Uterus (tissue), 3 donors: ENCODE measurements at regions not wholly inside any gene's neighbourhood (a gene's known extent, or its start where the extent isn't known, plus 50 kb on each side); places are given as distances from the start of the nearest gene placed in this dataset.

Experiments
- DNase-seq, 2 donors: peaks; one replicate each; pipeline ENCODE4 v3.0.0-alpha.2; 2019 to 2020
- H3K27ac ChIP-seq, 2 donors: fragments of 200-600 bp; sonication (generic); 1 replicate in 1 of 2; 2 replicates in 1 of 2; pipeline ENCODE4 v1.5.1; 2016 to 2018
- H3K27me3 ChIP-seq, 2 donors: fragments of 200-600 bp; sonication (generic); one replicate each; pipeline ENCODE4 v1.5.1; 2018 to 2019; ENCODE audit warnings: control low read depth in 1 of 2
- H3K36me3 ChIP-seq, 2 donors: fragments of 200-600 bp; sonication (generic); one replicate each; pipeline ENCODE4 v1.5.1; 2019; ENCODE audit warnings: control low read depth in 1 of 2
- H3K4me1 ChIP-seq, 2 donors: fragments of 200-600 bp; sonication (generic); one replicate each; pipeline ENCODE4 v1.5.1; 2018 to 2019; ENCODE audit warnings: control low read depth in 1 of 2
- H3K4me3 ChIP-seq, 2 donors: fragments of 200-600 bp; sonication (generic); 1 replicate in 1 of 2; 2 replicates in 1 of 2; pipeline ENCODE4 v1.5.1; 2018 to 2019; ENCODE audit warnings: mild to moderate bottlenecking in 1 of 2
- H3K9me3 ChIP-seq, 2 donors: fragments of 200-600 bp; sonication (generic); one replicate each; pipeline ENCODE4 v1.5.1; 2019; ENCODE audit warnings: control low read depth in 1 of 2
- CTCF ChIP-seq, 4 experiments: fragments of 200-600 bp in 2 of 4; fragments of 450-650 bp in 2 of 4; sonication (generic) in 2 of 4; IDR thresholded peaks; one replicate each; pipeline ENCODE4 v1.5.1; 2016 to 2019; ENCODE audit warnings: antibody characterized with exemption in 4 of 4, mild to moderate bottlenecking in 2 of 4, moderate library complexity in 1 of 4
- POLR2A ChIP-seq, 2 donors: fragments of 450-650 bp; IDR thresholded peaks; one replicate each; pipeline ENCODE4 v1.6.1; 2016; ENCODE audit warnings: antibody characterized with exemption in 2 of 2, mild to moderate bottlenecking in 1 of 2, moderate library complexity in 1 of 2
- intact Hi-C: fragments of 100-400 bp; cut with DNase I; formaldehyde crosslinking; loops from one replicate; pipeline ENCODE4 v1.15.1; 2023; ENCODE audit warnings: low total_unique reads
- donor health status: DM: yes; HTN: yes; CAD: no.

- no peak overlapping the region for H3K4me3 ChIP-seq
- no peaks in the 10 kb centered on the region for H3K9me3 ChIP-seq
- H3K27me3 ChIP-seq = no peaks in the 10 kb centered on the region
- no peak for TF ChIP-seq CTCF (IDR thresholded peaks at IDR 0.05)
- no peak for TF ChIP-seq POLR2A (IDR thresholded peaks at IDR 0.05)
- no peak for DNase-seq
- intact Hi-C loops = no loop called here
- H3K36me3 ChIP-seq = no peaks in the 10 kb centered on the region
- H3K4me1 ChIP-seq = no peaks in the 10 kb centered on the region
- no peak overlapping the region for H3K27ac ChIP-seq
Observed at GRCh38 chr14:87207756-87208155, 785.2 kb downstream of the GALC start.

GRCh38 chr14:87205811-87206210 lies 787.2 kb downstream of the GALC start:
- intact Hi-C loops = no loop called here
- no peaks in the 10 kb centered on the region for H3K9me3 ChIP-seq
- DNase-seq = no peak
- no peak overlapping the region for H3K27ac ChIP-seq
- H3K36me3 ChIP-seq = no peaks in the 10 kb centered on the region
- no peaks in the 10 kb centered on the region for H3K27me3 ChIP-seq
- H3K4me1 ChIP-seq = no peaks in the 10 kb centered on the region
- no peak overlapping the region for H3K4me3 ChIP-seq
- TF ChIP-seq POLR2A (IDR thresholded peaks at IDR 0.05) (no peak), CTCF (IDR thresholded peaks at IDR 0.05) (no peak)

GRCh38 chr14:87203346-87203745 lies 789.6 kb downstream of the GALC start:
- Histone ChIP-seq H3K4me3 (no peak overlapping the region), H3K4me1 (no peaks in the 10 kb centered on the region), H3K27ac (no peak overlapping the region), H3K9me3 (no peaks in the 10 kb centered on the region), H3K36me3 (no peaks in the 10 kb centered on the region), H3K27me3 (no peaks in the 10 kb centered on the region)
- DNase-seq = no peak
- intact Hi-C loops = no loop called here
- TF ChIP-seq CTCF (IDR thresholded peaks at IDR 0.05) (no peak), POLR2A (IDR thresholded peaks at IDR 0.05) (no peak)

GRCh38 chr14:87199381-87199780 lies 793.6 kb downstream of the GALC start:
- no peak for DNase-seq
- Histone ChIP-seq H3K9me3 (no peaks in the 10 kb centered on the region), H3K4me1 (no peaks in the 10 kb centered on the region), H3K27ac (no peak overlapping the region), H3K27me3 (no peaks in the 10 kb centered on the region), H3K36me3 (no peaks in the 10 kb centered on the region), H3K4me3 (no peak overlapping the region)
- intact Hi-C loops = no loop called here
- TF ChIP-seq POLR2A (IDR thresholded peaks at IDR 0.05) (no peak), CTCF (IDR thresholded peaks at IDR 0.05) (no peak)

- TF ChIP-seq CTCF (IDR thresholded peaks at IDR 0.05) (no peak), POLR2A (IDR thresholded peaks at IDR 0.05) (no peak)
- H3K27me3 ChIP-seq = no peaks in the 10 kb centered on the region
- intact Hi-C loops = no loop called here
- no peak overlapping the region for H3K4me3 ChIP-seq
- no peaks in the 10 kb centered on the region for H3K36me3 ChIP-seq
- DNase-seq = no peak
- no peak overlapping the region for H3K27ac ChIP-seq
- H3K9me3 ChIP-seq = no peaks in the 10 kb centered on the region
- H3K4me1 ChIP-seq = no peaks in the 10 kb centered on the region
Observed at GRCh38 chr14:87196436-87196835, 796.5 kb downstream of the GALC start.
